ENCODE measurements at regions not wholly inside any gene's neighbourhood (a gene's known extent, or its start where the extent isn't known, plus 50 kb on each side); places are given as distances from the start of the nearest gene placed in this dataset.

DNA sequence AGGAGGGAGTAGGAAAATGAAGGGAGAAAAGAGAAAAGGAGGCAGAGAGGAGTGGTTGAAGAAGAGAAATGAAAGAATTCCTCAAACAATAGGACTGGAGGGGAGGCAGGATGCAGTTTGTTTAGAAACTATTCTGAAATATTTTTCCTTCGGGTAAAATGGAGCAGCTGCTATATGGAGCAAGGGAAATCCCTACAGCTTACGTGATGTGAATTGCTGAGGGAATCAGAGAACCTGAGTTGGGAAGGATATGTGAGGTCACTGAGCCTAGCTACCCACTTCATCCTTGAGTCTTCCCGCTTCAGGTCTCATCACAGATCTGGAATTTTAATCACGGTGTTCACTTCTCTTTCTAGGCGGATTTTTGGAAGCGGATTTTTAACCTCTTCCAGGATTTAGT lies 204.3 kb downstream of the ERCC6L2 start:
- Histone ChIP-seq H3K4me1 (ENCODE audit: control insufficient read depth in 1 of 2, insufficient read depth in 2 of 2, low read length in 2 of 2) (peaks cover 10 to 11% of the 10 kb centered on the region in 2 donors), H3K36me3 (ENCODE audit: control insufficient read depth in 1 of 2, insufficient read depth in 2 of 2, low read length in 2 of 2) (no peaks in the 10 kb centered on the region), H3K9ac (ENCODE audit: low read depth in 1 of 2, low read length in 2 of 2) (no peak overlapping the region), H3K9me3 (ENCODE audit: control insufficient read depth in 1 of 2, low read length in 2 of 2) (no peaks in the 10 kb centered on the region), H3K27me3 (ENCODE audit: control insufficient read depth in 1 of 2, insufficient read depth in 2 of 2, low read length in 2 of 2) (no peaks in the 10 kb centered on the region), H3K27ac (ENCODE audit: low read depth, low read length) (no peak overlapping the region), H3K4me3 (ENCODE audit: low read depth in 1 of 2, low read length in 2 of 2) (no peak overlapping the region)

DNA sequence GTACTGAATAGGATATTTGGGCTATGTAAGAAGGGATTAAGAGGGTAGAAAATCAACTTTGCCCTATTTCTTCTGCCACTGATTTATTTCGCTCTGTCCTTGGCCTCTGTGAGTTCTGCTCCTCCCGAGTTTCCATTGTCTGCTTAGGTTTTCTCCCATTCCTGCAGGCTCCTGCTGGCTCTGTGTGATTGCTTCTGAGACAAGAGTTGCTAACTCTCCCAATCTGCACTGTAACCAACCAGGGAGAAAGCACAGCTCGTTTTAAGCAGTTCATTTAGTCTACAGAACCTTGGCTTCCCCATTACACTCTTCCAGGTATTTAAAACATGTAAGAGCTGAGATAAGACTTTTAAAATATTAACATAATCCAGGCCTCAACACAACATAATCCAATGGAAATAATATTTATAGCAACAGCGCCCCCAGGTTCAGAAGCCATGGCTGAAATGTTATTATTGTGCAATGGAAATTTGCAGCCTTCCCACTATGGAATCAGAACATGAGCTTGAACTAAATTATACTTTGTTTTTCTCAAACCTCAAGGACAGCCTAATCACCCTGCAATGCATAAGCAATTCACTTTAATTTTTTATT lies 203.5 kb downstream of the ERCC6L2 start:
- Histone ChIP-seq H3K4me1 (ENCODE audit: control insufficient read depth in 1 of 2, insufficient read depth in 2 of 2, low read length in 2 of 2) (peaks cover 10 to 13% of the 10 kb centered on the region in 2 donors), H3K27me3 (ENCODE audit: control insufficient read depth in 1 of 2, insufficient read depth in 2 of 2, low read length in 2 of 2) (no peaks in the 10 kb centered on the region), H3K9ac (ENCODE audit: low read depth in 1 of 2, low read length in 2 of 2) (no peak overlapping the region), H3K9me3 (ENCODE audit: control insufficient read depth in 1 of 2, low read length in 2 of 2) (no peaks in the 10 kb centered on the region), H3K4me3 (ENCODE audit: low read depth in 1 of 2, low read length in 2 of 2) (no peak overlapping the region), H3K36me3 (ENCODE audit: control insufficient read depth in 1 of 2, insufficient read depth in 2 of 2, low read length in 2 of 2) (no peaks in the 10 kb centered on the region), H3K27ac (ENCODE audit: low read depth, low read length) (no peak overlapping the region)

DNA sequence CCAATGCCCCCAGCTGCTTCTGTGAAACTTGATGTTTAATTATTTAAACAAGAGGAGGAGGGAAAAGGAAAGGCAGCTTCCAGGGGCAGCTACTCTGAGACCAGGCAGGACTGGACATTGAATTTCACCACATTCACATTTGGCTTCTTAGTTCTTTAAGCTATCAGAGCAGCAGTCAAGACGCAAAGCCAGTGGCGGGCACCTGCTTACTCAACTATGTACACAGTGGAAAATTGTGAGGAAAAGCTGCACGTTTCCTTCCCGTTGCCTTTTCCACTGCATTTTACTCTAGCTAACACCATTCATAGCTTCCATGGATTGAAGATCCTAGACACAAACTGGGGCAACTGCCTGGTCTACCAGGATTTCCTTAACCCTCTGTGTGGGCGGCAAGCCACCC lies 200.3 kb downstream of the ERCC6L2 start:
- Histone ChIP-seq H3K4me1 (ENCODE audit: control insufficient read depth in 1 of 2, insufficient read depth in 2 of 2, low read length in 2 of 2) (peaks cover 5 to 23% of the 10 kb centered on the region in 2 donors), H3K27ac (ENCODE audit: low read depth, low read length) (no peak overlapping the region), H3K4me3 (ENCODE audit: low read depth in 1 of 2, low read length in 2 of 2) (no peak overlapping the region), H3K27me3 (ENCODE audit: control insufficient read depth in 1 of 2, insufficient read depth in 2 of 2, low read length in 2 of 2) (no peaks in the 10 kb centered on the region), H3K9me3 (ENCODE audit: control insufficient read depth in 1 of 2, low read length in 2 of 2) (no peaks in the 10 kb centered on the region), H3K36me3 (ENCODE audit: control insufficient read depth in 1 of 2, insufficient read depth in 2 of 2, low read length in 2 of 2) (no peaks in the 10 kb centered on the region), H3K9ac (ENCODE audit: low read depth in 1 of 2, low read length in 2 of 2) (no peak overlapping the region)

DNA sequence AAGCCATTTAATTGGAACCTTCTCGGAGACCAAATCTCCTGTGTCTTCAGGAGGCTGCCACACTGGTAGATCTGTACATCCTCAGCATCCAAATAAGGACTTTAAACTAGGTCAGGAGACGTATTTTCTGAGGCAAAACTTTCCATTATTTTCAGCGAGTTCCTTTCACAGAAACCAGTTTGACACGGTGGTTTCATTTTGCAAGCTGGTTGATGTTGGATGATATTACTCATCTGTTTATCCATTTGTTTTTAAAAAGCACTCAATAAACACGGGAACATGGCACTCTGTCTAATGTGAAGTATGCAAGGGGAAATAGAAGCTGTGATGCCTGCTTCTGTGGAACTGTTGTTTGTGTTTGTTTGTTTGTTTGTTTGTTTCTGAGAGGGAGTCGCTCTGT lies 199.6 kb downstream of the ERCC6L2 start:
- H3K27me3 ChIP-seq (ENCODE audit: control insufficient read depth in 1 of 2, insufficient read depth in 2 of 2, low read length in 2 of 2): no peaks in the 10 kb centered on the region
- H3K9ac ChIP-seq (ENCODE audit: low read depth in 1 of 2, low read length in 2 of 2): no peak overlapping the region
- no peaks in the 10 kb centered on the region for H3K9me3 ChIP-seq (ENCODE audit: control insufficient read depth in 1 of 2, low read length in 2 of 2)
- no peak overlapping the region for H3K4me3 ChIP-seq (ENCODE audit: low read depth in 1 of 2, low read length in 2 of 2)
- H3K4me1 ChIP-seq (ENCODE audit: control insufficient read depth in 1 of 2, insufficient read depth in 2 of 2, low read length in 2 of 2): peaks cover 0 to 17% of the 10 kb centered on the region in 2 donors
- H3K27ac ChIP-seq (ENCODE audit: low read depth, low read length): no peak overlapping the region
- H3K36me3 ChIP-seq (ENCODE audit: control insufficient read depth in 1 of 2, insufficient read depth in 2 of 2, low read length in 2 of 2): no peaks in the 10 kb centered on the region

DNA sequence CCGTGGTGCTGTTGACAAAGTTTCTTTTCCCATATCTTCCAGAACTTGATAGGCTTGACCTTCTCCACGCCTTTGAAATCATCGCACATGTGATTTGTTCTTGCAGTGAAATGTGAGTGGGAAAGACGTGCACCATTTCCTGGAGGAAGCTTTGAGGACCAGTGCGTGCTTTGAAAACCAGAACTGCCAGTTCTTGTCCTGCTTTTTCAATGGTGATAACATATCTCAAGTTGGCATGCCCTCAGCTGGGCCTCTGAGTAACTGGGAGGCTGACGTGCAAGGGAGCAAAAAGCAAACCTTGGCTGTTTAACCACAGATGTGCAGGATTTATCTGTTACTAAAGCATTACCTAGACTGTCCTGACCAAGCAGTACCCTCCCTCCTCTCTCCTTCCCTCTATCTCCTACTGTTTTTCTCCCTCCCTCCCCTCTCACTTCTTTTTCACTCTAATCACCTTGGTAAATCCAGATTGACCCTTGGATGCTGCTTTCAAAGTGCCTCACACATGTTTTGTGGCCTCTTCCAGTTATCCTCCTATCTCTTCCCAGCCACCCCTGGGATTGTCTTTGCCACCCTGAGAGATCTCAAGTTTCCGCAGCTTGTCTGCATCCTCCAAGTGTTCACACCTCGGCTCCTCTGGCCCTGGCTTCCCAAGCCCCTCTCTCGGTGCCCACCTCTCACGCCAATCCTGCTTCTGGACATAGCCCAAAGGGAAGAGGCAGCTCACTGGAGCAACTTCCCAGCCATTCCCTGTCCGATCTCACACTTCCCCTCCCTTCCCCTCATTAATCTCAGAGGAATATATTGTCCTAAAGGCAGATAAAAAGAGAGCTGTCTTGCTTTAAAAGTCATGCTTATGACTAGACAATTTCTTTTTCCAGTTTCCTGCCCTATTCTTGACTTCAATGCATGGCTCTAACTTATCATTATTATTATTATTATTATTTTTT lies 198.3 kb downstream of the ERCC6L2 start:
- Histone ChIP-seq H3K27me3 (ENCODE audit: control insufficient read depth in 1 of 2, insufficient read depth in 2 of 2, low read length in 2 of 2) (no peaks in the 10 kb centered on the region), H3K4me1 (ENCODE audit: control insufficient read depth in 1 of 2, insufficient read depth in 2 of 2, low read length in 2 of 2) (peaks cover 0 to 16% of the 10 kb centered on the region in 2 donors), H3K9me3 (ENCODE audit: control insufficient read depth in 1 of 2, low read length in 2 of 2) (no peaks in the 10 kb centered on the region), H3K27ac (ENCODE audit: low read depth, low read length) (no peak overlapping the region), H3K4me3 (ENCODE audit: low read depth in 1 of 2, low read length in 2 of 2) (no peak overlapping the region), H3K36me3 (ENCODE audit: control insufficient read depth in 1 of 2, insufficient read depth in 2 of 2, low read length in 2 of 2) (no peaks in the 10 kb centered on the region), H3K9ac (ENCODE audit: low read depth in 1 of 2, low read length in 2 of 2) (no peak overlapping the region)

DNA sequence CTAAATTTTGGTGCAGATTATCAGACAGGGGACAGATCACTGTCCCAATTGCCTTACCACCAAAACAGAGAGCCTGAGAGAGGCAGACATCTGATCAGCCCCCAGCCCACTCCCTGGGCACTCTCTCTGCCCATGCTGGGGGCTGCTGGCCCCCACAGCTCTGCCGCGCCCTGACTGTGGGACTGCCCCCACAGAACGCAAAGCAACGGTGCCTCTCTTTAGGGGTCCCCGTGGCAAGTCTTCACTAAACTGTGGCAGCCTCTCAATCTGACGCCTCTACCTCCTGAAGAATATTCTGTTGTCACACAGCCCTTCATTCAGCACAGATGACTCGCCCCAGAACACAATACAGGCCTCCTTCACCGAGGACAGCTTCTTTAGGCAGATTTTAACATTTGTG lies 197.4 kb downstream of the ERCC6L2 start:
- Histone ChIP-seq H3K4me3 (ENCODE audit: low read depth in 1 of 2, low read length in 2 of 2) (no peak overlapping the region), H3K36me3 (ENCODE audit: control insufficient read depth in 1 of 2, insufficient read depth in 2 of 2, low read length in 2 of 2) (no peaks in the 10 kb centered on the region), H3K9me3 (ENCODE audit: control insufficient read depth in 1 of 2, low read length in 2 of 2) (no peaks in the 10 kb centered on the region), H3K4me1 (ENCODE audit: control insufficient read depth in 1 of 2, insufficient read depth in 2 of 2, low read length in 2 of 2) (peaks cover 0 to 16% of the 10 kb centered on the region in 2 donors), H3K9ac (ENCODE audit: low read depth in 1 of 2, low read length in 2 of 2) (no peak overlapping the region), H3K27ac (ENCODE audit: low read depth, low read length) (no peak overlapping the region), H3K27me3 (ENCODE audit: control insufficient read depth in 1 of 2, insufficient read depth in 2 of 2, low read length in 2 of 2) (no peaks in the 10 kb centered on the region)

DNA sequence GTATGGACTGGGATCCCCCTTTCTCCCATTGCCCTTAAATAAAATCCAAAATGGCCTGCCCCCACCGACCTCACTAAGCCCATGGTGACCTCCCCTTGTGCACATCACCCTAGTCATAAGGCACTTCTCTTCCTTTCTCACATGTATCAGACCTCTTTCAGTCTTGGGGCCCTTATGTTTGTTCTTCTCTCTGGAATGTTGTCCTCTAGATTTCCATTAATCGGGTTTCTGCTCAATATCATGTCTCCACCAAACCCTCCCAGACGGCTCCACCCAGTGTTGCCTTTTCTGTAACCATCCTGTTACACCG lies 196.3 kb downstream of the ERCC6L2 start:
- Histone ChIP-seq H3K36me3 (ENCODE audit: control insufficient read depth in 1 of 2, insufficient read depth in 2 of 2, low read length in 2 of 2) (no peaks in the 10 kb centered on the region), H3K27me3 (ENCODE audit: control insufficient read depth in 1 of 2, insufficient read depth in 2 of 2, low read length in 2 of 2) (no peaks in the 10 kb centered on the region), H3K27ac (ENCODE audit: low read depth, low read length) (no peak overlapping the region), H3K4me1 (ENCODE audit: control insufficient read depth in 1 of 2, insufficient read depth in 2 of 2, low read length in 2 of 2) (peaks cover 0 to 16% of the 10 kb centered on the region in 2 donors), H3K4me3 (ENCODE audit: low read depth in 1 of 2, low read length in 2 of 2) (no peak overlapping the region), H3K9me3 (ENCODE audit: control insufficient read depth in 1 of 2, low read length in 2 of 2) (no peaks in the 10 kb centered on the region), H3K9ac (ENCODE audit: low read depth in 1 of 2, low read length in 2 of 2) (no peak overlapping the region)

DNA sequence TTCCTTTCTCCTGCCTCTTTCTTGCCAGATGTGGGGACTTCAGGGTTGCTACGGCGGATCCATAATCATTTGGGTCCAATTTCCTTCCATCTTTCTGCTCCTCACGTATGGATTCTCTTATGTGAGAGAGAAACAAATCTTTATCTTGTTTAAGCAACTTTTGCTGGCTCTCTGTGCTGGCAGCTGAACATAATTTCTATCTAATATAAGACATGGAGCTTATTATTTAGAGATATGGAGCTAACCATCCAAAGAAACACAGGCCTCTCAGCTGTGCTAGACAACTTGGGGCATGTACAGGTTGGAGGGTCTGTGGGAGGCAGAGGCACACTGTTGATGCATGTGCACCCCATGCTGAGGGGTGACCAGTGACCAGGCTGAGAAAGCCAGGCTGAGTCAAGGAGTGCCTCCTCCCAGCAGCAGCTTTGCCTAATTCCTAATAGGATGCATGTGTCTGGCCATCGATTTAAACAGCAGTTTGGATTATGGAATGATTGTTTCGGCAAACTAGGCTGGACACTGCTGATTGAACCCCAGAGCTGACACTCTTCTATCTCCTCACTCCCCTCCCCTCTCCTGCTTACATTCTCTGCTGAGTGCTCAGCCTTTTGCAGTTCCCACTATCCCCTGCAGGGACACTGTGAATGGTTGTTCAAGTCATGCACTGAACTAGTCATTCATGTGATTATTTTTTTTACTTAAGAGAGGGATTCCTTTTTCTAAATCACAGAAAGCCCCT lies 195.8 kb downstream of the ERCC6L2 start:
- peaks cover 0 to 16% of the 10 kb centered on the region in 2 donors for H3K4me1 ChIP-seq (ENCODE audit: control insufficient read depth in 1 of 2, insufficient read depth in 2 of 2, low read length in 2 of 2)
- H3K9me3 ChIP-seq (ENCODE audit: control insufficient read depth in 1 of 2, low read length in 2 of 2): no peaks in the 10 kb centered on the region
- no peak overlapping the region for H3K4me3 ChIP-seq (ENCODE audit: low read depth in 1 of 2, low read length in 2 of 2)
- H3K9ac ChIP-seq (ENCODE audit: low read depth in 1 of 2, low read length in 2 of 2): no peak overlapping the region
- H3K27ac ChIP-seq (ENCODE audit: low read depth, low read length): no peak overlapping the region
- no peaks in the 10 kb centered on the region for H3K36me3 ChIP-seq (ENCODE audit: control insufficient read depth in 1 of 2, insufficient read depth in 2 of 2, low read length in 2 of 2)
- no peaks in the 10 kb centered on the region for H3K27me3 ChIP-seq (ENCODE audit: control insufficient read depth in 1 of 2, insufficient read depth in 2 of 2, low read length in 2 of 2)

DNA sequence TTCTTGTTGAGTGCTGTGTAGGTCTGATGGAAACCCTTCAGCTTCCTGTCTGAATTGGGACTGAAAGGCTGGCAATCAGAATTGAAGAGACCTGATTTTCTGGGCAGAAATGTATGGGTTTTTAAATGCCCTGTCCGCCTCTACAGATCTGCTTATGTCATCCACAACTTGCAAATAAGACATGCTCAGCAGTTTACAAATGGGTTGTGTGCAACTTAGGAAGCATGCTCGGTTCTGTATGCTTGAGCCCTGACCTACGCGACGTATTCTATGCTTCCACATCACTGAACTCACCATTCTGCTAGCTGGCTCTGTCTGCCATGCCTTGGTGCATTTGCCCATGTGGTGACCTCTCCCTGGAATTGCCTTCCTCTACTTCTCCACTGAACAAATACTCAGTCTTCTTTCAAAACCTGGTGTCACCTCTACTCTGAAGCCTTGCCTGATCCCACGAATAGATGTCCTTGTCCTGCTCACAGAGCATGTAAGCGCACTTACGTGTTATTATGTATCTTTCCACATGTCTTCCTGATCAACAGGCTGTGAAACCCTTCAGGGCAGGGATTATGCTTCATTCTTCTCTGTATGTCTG lies 194.2 kb downstream of the ERCC6L2 start:
- Histone ChIP-seq H3K36me3 (ENCODE audit: control insufficient read depth in 1 of 2, insufficient read depth in 2 of 2, low read length in 2 of 2) (no peaks in the 10 kb centered on the region), H3K4me1 (ENCODE audit: control insufficient read depth in 1 of 2, insufficient read depth in 2 of 2, low read length in 2 of 2) (peaks cover 0 to 16% of the 10 kb centered on the region in 2 donors), H3K27ac (ENCODE audit: low read depth, low read length) (no peak overlapping the region), H3K9ac (ENCODE audit: low read depth in 1 of 2, low read length in 2 of 2) (no peak overlapping the region), H3K27me3 (ENCODE audit: control insufficient read depth in 1 of 2, insufficient read depth in 2 of 2, low read length in 2 of 2) (no peaks in the 10 kb centered on the region), H3K9me3 (ENCODE audit: control insufficient read depth in 1 of 2, low read length in 2 of 2) (no peaks in the 10 kb centered on the region), H3K4me3 (ENCODE audit: low read depth in 1 of 2, low read length in 2 of 2) (no peak overlapping the region)

DNA sequence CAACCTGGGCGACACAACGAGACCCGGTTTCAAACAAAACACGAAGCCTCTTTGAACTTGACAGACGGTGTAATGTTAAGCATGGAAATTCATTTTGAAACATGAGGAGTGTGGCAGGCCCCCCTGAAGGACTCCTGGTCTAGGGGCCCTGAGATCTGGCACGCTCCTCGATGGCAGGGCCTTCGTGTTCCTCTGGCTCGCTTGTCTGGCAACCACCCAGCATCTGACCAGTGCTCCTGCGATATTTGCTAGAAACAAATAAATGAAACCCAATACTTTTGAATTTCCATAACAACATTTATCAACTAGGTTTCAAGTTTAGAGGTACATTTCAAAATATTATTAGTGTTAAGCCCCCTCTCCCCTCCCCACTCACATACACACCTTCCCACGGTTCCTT lies 193.0 kb downstream of the ERCC6L2 start:
- Histone ChIP-seq H3K27me3 (ENCODE audit: control insufficient read depth in 1 of 2, insufficient read depth in 2 of 2, low read length in 2 of 2) (no peaks in the 10 kb centered on the region), H3K9ac (ENCODE audit: low read depth in 1 of 2, low read length in 2 of 2) (no peak overlapping the region), H3K36me3 (ENCODE audit: control insufficient read depth in 1 of 2, insufficient read depth in 2 of 2, low read length in 2 of 2) (no peaks in the 10 kb centered on the region), H3K4me3 (ENCODE audit: low read depth in 1 of 2, low read length in 2 of 2) (no peak overlapping the region), H3K9me3 (ENCODE audit: control insufficient read depth in 1 of 2, low read length in 2 of 2) (no peaks in the 10 kb centered on the region), H3K4me1 (ENCODE audit: control insufficient read depth in 1 of 2, insufficient read depth in 2 of 2, low read length in 2 of 2) (peaks cover 0 to 10% of the 10 kb centered on the region in 2 donors), H3K27ac (ENCODE audit: low read depth, low read length) (no peak overlapping the region)
